GM19372 (cell line): ENCODE measurements at regions not wholly inside any gene's neighbourhood (a gene's known extent, or its start where the extent isn't known, plus 50 kb on each side); places are given as distances from the start of the nearest gene placed in this dataset.

Experiments
- ATAC-seq: cut with Tn5 transposase; IDR thresholded peaks from one replicate; pipeline ENCODE4 v1.9.1; 2021; ENCODE audit warnings: mild to moderate bottlenecking, low read depth, moderate library complexity; ENCODE audit not compliant: unreplicated experiment

DNA sequence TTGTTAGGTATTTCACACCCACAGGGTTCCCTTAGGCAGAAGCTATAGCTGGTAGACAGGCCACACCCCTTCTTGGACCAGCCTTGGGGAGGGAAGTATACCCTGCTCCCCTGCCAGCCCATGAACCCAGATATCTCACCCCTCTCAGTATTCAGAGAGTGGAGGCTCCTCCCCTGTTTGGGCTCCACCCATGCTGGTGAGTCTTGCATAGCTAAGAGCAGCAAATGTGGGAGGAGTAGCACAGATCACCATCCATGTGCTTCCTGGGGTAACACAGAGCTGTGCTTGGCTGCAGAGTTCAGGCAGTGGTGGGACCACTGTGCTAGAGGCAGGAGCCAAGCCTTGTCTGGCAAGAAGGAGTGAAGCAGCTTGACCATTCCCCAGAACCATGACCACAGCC, 427.2 kb downstream of the ZIC1 start:
- no peak for ATAC-seq

GRCh38 chr3:147838652-147839051, 429.5 kb downstream of the ZIC1 start:
- ATAC-seq: no peak

- ATAC-seq: no peak
Observed at GRCh38 chr3:147843331-147843730, 434.2 kb downstream of the ZIC1 start.

GRCh38 chr3:147846293-147846692, 437.1 kb downstream of the ZIC1 start:
- ATAC-seq: no peak

- ATAC-seq: no peak
Observed at GRCh38 chr3:147846854-147847478, 437.8 kb downstream of the ZIC1 start.

GRCh38 chr3:147851062-147851461, 441.9 kb downstream of the ZIC1 start:
- ATAC-seq: no peak

DNA sequence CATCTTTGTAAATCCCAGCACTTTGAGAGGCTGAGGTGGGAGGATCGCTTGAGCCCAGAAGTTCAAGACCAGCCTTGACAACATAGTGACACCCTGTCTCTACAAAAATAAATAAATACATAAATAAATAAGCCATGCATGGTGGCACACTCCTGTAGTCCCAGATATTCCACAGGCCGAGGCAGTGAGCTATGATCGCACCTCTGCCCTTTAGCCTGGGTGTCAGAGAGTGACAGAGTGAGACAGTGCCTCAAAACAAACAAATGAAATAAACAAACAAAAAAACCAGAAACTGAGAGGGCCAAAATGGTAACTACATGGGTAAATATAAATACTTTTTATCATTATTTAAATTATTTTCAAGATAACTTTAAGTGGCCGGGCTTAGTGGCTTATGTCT, 445.4 kb downstream of the ZIC1 start:
- ATAC-seq: no peak

- ATAC-seq: no peak
Observed at GRCh38 chr3:147864754-147865354, 455.7 kb downstream of the ZIC1 start.

DNA sequence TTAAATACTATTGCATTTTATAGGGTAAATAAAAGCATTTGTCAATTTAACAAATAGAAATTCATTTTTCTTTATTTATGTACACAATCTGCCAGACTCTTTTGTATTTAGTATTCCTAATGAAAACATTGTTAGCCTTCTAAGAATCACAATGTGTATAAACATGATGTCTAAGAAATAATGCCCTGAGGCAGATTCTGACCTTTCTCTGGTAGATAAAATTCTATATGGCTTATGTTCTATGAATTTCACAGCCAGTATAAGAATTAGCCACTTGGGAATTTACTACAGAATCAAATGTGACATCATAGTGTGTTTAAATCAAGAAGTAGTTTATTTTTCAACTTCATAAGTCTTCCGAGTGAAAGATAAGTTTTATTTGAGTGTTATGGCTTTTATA, 457.4 kb downstream of the ZIC1 start:
- no peak for ATAC-seq

DNA sequence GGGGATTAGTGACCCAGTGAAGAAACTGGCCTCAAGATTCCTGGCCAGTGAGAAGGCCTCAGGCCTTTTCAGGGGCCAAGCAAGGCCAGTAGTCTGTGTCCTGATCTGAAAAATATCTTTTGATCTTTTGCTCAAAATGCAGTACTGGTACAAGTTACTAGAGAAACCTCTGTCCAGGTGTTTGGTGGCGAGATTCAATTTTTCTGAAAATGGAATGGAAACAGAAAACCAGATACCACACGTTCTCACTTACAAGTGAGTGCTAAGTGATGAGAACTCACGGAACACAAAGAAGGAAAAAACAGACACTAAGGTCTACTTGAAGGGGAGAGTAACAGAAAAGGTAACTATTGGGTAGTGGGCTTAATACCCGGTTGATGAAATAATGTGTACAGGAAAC, 463.4 kb downstream of the ZIC1 start:
- ATAC-seq: no peak

DNA sequence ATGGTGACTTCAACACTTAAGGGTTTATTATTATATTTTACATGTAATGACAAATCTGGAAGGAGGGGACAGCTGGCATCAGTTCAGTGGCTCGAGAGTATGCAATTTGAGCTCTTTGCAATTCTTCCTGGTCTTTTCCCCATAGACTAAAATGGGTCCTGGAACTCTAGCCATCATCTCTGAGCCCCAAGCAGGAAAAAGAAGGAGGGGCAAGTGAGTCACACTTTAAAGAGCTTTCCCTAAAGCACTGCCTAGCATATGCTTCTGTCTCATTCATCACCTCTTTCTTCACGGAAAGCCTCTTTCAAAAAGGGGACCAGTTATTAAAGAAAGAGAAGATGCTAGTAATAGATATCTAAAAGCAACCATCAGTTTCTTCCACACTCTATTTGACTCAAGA, 466.3 kb downstream of the ZIC1 start:
- no peak for ATAC-seq

GRCh38 chr3:147881933-147882332, 472.8 kb downstream of the ZIC1 start:
- ATAC-seq: no peak

- ATAC-seq: no peak
Observed at GRCh38 chr3:147886879-147887278, 477.7 kb downstream of the ZIC1 start.

DNA sequence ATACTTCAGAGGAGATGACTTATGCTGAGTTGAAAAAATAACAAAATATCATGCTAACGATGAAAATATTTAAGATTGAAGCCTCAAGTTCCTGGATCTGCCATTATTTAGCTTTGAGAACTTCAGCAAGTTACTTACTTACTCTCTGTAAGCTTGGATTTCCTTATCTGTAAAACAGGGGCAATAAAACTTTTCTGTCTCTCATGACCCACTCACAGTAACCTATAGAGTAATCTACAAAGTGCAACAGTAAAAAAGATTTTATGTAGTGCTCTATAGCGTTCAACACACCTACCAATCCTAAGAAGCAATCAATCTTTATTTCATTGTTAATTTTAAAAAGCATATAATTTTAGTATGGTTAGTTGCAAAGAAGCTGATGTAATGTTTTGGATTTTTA, 478.6 kb downstream of the ZIC1 start:
- no peak for ATAC-seq

DNA sequence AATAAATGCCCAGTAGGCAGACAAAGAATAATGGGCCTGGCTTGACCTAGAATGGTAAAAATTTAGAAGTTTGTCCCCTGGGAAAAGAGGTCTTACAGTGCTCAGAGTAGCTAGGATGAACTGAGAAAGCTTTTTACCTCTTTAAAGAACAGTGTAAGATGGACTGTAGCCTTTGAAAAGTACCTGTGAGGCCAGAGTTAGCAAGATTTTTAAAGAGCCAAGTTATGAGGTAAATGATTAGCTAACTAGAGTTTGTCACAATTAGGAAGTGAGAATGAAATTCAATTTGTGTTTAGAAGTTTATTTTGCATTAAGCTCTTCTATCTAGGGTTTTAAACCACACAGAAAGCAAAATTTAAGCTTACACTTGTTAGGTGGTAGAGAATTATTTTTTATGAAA, 480.9 kb downstream of the ZIC1 start:
- peak; percentile 76 for ATAC-seq

GRCh38 chr3:147895509-147895908, 486.3 kb downstream of the ZIC1 start:
- no peak for ATAC-seq

GRCh38 chr3:147900851-147901250, 491.7 kb downstream of the ZIC1 start:
- ATAC-seq: no peak

GRCh38 chr3:147903026-147903425, 493.9 kb downstream of the ZIC1 start:
- ATAC-seq: no peak

- no peak for ATAC-seq
Observed at GRCh38 chr3:147904421-147904820, 495.3 kb downstream of the ZIC1 start.

DNA sequence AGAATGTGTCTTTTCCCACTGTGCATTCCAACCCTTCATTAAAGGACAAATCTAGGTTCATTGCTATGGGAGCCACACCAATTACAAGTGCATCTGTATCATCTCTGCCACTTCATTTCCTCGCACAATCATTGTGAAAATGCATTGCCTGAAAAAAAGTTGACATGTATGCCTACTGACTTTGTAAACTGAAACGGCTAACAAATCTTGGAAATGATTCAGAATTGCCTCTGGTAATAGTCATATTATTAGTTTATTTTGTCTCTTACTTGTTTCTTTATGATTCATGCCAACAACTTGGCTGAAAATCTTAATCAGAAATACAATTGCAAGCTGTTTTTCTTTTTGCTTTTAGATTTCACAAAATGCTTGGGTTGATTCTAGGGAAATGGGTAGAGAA, 497.1 kb downstream of the ZIC1 start:
- no peak for ATAC-seq

DNA sequence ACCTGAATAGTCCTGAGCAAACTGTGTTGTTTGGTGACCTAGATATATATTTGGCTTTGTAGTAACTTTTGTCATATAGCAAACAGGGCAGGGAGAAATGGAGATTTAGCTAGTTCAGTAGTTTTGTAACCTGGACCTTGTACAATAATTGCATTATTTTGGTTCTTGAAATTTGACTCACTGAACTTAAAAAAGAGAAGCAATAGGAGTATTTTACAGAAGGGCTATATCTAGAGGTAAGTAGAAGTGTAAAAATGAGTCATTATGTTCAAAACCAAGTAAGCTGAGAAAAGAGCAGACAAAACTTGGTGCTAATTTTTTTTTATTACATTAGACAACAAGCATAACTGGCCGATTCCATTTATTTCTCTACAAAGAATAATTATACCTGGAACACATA, 505.4 kb downstream of the ZIC1 start:
- ATAC-seq: no peak

DNA sequence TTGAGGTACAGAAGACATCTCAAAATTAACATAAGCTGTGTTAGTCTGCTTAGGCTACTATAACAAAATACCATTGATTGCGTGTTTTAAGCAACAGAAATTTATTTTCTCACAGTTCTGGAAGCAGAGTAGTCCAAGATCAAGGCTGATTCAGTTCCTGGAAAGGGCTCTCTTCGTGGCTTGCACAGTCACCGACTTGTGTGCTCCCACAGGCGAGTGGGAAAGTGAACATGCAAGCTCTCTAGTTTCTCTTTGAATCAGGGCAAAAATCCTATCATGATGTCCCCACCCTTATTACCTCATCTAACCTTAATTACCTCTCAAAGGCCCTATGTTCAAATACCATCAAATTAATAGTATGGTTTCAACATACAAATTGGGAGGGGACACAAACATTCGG, 505.9 kb downstream of the ZIC1 start:
- ATAC-seq: no peak

DNA sequence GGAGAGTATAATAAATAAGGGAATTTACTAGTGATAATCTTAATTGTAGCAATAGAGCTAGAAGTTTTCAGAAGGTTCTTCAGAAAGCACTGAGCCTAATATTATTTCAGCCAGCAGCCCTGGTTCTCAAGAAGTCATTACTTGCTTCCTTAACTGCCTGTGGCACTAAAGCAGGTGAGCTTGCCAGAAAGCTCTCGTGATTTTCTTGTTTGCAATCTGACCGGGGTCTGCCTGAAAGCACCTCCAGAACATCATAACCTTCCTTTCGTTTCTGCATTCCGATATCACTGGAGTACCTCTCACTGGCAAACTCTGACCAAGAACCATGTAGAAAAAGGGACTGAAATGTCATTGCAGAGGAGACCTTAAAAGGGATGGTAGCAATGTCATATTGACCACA, 510.3 kb downstream of the ZIC1 start:
- ATAC-seq: no peak
